GM23248 (cell line): ENCODE measurements at regions not wholly inside any gene's neighbourhood (a gene's known extent, or its start where the extent isn't known, plus 50 kb on each side); places are given as distances from the start of the nearest gene placed in this dataset.

ENCODE experiments used
- DNase-seq: peaks from one replicate; pipeline ENCODE4 v3.0.0-alpha.2; 2015
- H2AFZ ChIP-seq: fragments of 200-600 bp; sonication (generic); 2 replicates; pipeline ENCODE4 v1.6.1; 2016; ENCODE audit warnings: antibody characterized with exemption
- H3F3A ChIP-seq: fragments of 200-600 bp; sonication (generic); 2 replicates; pipeline ENCODE4 v1.6.1; 2016; ENCODE audit warnings: mild to moderate bottlenecking, antibody characterized with exemption, mixed run types; ENCODE audit not compliant: insufficient read depth
- H3K27ac ChIP-seq: fragments of 200-600 bp; sonication (generic); 2 replicates; pipeline ENCODE4 v1.5.1; 2016; ENCODE audit warnings: mild to moderate bottlenecking
- H3K27me3 ChIP-seq: fragments of 200-600 bp; sonication (generic); replicated peaks from 2 replicates; pipeline ENCODE4 v1.6.1; 2016; ENCODE audit warnings: mild to moderate bottlenecking; ENCODE audit not compliant: insufficient read depth
- H3K36me3 ChIP-seq: fragments of 200-600 bp; sonication (generic); 2 replicates; pipeline ENCODE4 v1.6.1; 2016; ENCODE audit warnings: low read depth, mild to moderate bottlenecking
- H3K4me1 ChIP-seq: fragments of 200-600 bp; sonication (generic); 2 replicates; pipeline ENCODE4 v1.6.1; 2016; ENCODE audit warnings: mild to moderate bottlenecking; ENCODE audit not compliant: insufficient read depth
- H3K4me2 ChIP-seq: fragments of 200-600 bp; sonication (generic); one replicate; pipeline ENCODE4 v1.6.1; 2016; ENCODE audit warnings: mild to moderate bottlenecking; ENCODE audit not compliant: unreplicated experiment
- H3K4me3 ChIP-seq: fragments of 200-600 bp; sonication (generic); 2 replicates; pipeline ENCODE4 v1.5.1; 2016; ENCODE audit warnings: mild to moderate bottlenecking
- H3K79me2 ChIP-seq: fragments of 200-600 bp; sonication (generic); 2 replicates; pipeline ENCODE4 v1.6.1; 2016; ENCODE audit warnings: mild to moderate bottlenecking; ENCODE audit not compliant: insufficient read depth
- H3K9ac ChIP-seq: fragments of 200-600 bp; sonication (generic); 2 replicates; pipeline ENCODE4 v1.6.1; 2016; ENCODE audit warnings: mild to moderate bottlenecking
- H3K9me2 ChIP-seq: fragments of 200-600 bp; sonication (generic); 2 replicates; pipeline ENCODE4 v1.6.1; 2016; ENCODE audit warnings: mixed run types, mild to moderate bottlenecking, moderate library complexity; ENCODE audit not compliant: insufficient read depth
- H3K9me3 ChIP-seq: fragments of 200-600 bp; sonication (generic); one replicate; pipeline ENCODE4 v1.6.1; 2017; ENCODE audit warnings: low read depth
- H4K20me1 ChIP-seq: fragments of 200-600 bp; sonication (generic); 2 replicates; pipeline ENCODE4 v1.6.0; 2016; ENCODE audit not compliant: insufficient read depth
- EZH2 ChIP-seq: fragments of 200-600 bp; sonication (generic); IDR thresholded peaks from 2 replicates; pipeline ENCODE4 v1.6.1; 2018; ENCODE audit warnings: antibody characterized with exemption, mild to moderate bottlenecking; ENCODE audit not compliant: insufficient read depth, poor library complexity, severe bottlenecking
- EZH2phosphoT487 ChIP-seq: fragments of 200-600 bp; sonication (generic); IDR thresholded peaks from 2 replicates; pipeline ENCODE4 v1.6.1; 2018; ENCODE audit warnings: antibody characterized with exemption, moderate library complexity, mild to moderate bottlenecking, low read depth; ENCODE audit not compliant: insufficient read depth
- WGBS, 2 experiments: methylation state at CpG; one replicate each; pipeline ENCODE4 v1.1.6; 2015 to 2017; ENCODE audit warnings: low lambda C conversion rate in 2 of 2, low coverage in 1 of 2; ENCODE audit errors: missing lambda C conversion rate in 2 of 2; 5-methylcytosine and 5-hydroxymethylcytosine counted together
- in situ Hi-C: fragments of 300-500 bp; cut with MboI; formaldehyde crosslinking; loops from 2 replicates; pipeline ENCODE4 v1.15.0; 2020

DNA sequence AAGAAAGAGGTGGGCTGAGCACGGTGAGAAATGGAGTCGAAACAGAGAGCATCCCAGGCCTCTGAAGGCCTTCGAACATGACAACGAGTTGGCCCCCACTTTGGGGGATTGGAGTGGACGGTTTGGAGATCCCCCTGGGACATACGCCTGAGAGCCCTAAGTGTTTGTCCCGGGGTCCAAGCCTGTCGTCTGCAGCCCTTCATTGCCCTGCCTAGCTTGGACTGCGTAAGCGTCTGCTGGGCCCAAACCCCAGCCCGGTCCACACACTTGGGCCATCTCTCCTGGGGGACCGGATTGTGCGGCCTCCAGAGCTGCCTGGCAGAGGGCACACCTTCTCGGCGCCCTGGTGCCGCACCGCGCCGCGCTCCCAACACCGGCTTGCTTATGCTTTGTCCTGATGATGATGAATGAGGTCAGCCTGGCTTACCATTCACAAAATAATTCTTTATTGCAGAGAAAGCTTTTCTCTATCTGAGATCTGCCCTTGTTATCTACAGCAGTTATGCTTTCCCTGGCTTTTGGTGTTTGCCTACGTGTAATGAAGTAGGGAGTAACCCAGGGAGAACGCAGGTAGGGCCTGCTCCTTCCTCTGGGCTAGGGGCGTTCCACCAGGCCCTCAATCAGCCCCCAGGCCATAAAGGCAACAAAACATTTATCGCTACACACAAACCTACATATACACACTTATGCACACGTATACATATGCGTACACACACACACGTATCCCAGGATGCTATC, 85.9 kb upstream of the PPARA start:
- TF ChIP-seq EZH2: no peak
- TF ChIP-seq EZH2phosphoT487: no peak
- H3F3A ChIP-seq: peaks cover 29% of the 10 kb centered on the region
- H3K27ac ChIP-seq: peak overlapping the region; percentile 100
- peaks cover 100% of the 10 kb centered on the region for H3K79me2 ChIP-seq
- H2AFZ ChIP-seq: no peak overlapping the region; the same call in 1 of the 2 replicates
- peak overlapping the region; percentile 76 for H3K4me3 ChIP-seq
- H3K4me1 ChIP-seq: peaks cover 64% of the 10 kb centered on the region
- H3K27me3 ChIP-seq: no peaks in the 10 kb centered on the region
- H3K4me2 ChIP-seq: peak overlapping the region; percentile 99
- peak; percentile 69 for DNase-seq
- no peaks in the 10 kb centered on the region for H4K20me1 ChIP-seq
- no peaks in the 10 kb centered on the region for H3K9me3 ChIP-seq
- no peaks in the 10 kb centered on the region for H3K9me2 ChIP-seq
- no peaks in the 10 kb centered on the region for H3K36me3 ChIP-seq
- H3K9ac ChIP-seq: peak overlapping the region; percentile 97
- in situ Hi-C loops: no loop called here
- 9 to 11% methylated on average over 28 of the region's 28 CpGs for WGBS, 2 experiments

- H4K20me1 ChIP-seq: no peaks in the 10 kb centered on the region
- H3K9ac ChIP-seq: peak overlapping the region; percentile 97
- no peaks in the 10 kb centered on the region for H3K9me2 ChIP-seq
- peaks cover 61% of the 10 kb centered on the region for H3K4me1 ChIP-seq
- H3K4me2 ChIP-seq: peak overlapping the region; percentile 99
- no peak overlapping the region for H2AFZ ChIP-seq
- 1% methylated on average over 17 of the region's 17 CpGs for WGBS, 2 experiments
- DNase-seq: peak; percentile 71
- H3F3A ChIP-seq: peaks cover 34% of the 10 kb centered on the region
- peak overlapping the region; percentile 76 for H3K4me3 ChIP-seq
- peaks cover 100% of the 10 kb centered on the region for H3K79me2 ChIP-seq
- no peaks in the 10 kb centered on the region for H3K9me3 ChIP-seq
- peak overlapping the region; percentile 100 for H3K27ac ChIP-seq
- no peaks in the 10 kb centered on the region for H3K36me3 ChIP-seq
- H3K27me3 ChIP-seq: no peaks in the 10 kb centered on the region
- in situ Hi-C loops: no loop called here
- TF ChIP-seq EZH2phosphoT487: no peak
- no peak for TF ChIP-seq EZH2
Observed at GRCh38 chr22:46064966-46065666, 85.2 kb upstream of the PPARA start.

DNA sequence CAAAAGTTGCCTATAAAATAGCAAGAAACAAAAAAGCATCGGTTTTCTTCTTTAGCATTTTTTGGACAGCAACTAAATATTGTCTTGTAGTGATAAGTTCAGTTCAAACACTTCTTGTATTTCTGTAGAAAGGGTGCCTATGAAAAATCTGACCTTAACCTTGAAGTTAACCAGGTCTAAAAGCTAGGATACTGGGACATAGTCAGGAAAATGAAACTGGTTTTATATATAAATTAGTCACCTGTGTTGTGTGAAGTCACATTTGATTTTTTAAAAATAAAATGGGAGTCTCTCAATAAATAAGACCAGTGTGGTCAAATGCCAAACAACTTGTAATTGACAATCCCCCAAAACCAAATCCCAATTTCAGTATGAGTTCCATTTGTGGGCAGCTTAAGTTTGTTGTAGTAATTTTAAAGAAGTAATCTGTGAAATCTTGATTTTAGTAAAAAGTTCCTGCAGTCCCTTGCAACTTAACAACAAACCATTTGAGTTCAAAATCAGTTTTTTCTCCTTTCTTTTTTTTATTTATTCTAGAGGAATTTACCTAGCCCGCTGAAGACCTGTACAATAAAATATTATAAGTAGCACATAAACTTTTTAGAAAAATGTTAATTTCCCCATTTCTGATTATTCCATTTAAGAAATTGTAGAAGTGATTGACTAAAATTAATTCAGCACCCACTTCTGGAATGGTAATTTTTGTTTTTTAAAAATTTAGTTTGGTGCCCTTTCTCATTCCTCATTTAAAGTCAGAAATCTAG, 84.5 kb upstream of the PPARA start:
- H3K4me1 ChIP-seq: peaks cover 61% of the 10 kb centered on the region
- peak; percentile 55 for DNase-seq
- no peaks in the 10 kb centered on the region for H3K36me3 ChIP-seq
- H3K4me3 ChIP-seq: peak overlapping the region; percentile 76
- no peak overlapping the region for H2AFZ ChIP-seq
- H3F3A ChIP-seq: peaks cover 34% of the 10 kb centered on the region
- H3K27ac ChIP-seq: peak overlapping the region; percentile 100
- no peaks in the 10 kb centered on the region for H3K27me3 ChIP-seq
- no peaks in the 10 kb centered on the region for H3K9me3 ChIP-seq
- no peaks in the 10 kb centered on the region for H3K9me2 ChIP-seq
- peaks cover 99% of the 10 kb centered on the region for H3K79me2 ChIP-seq
- H4K20me1 ChIP-seq: no peaks in the 10 kb centered on the region
- peak overlapping the region; percentile 97 for H3K9ac ChIP-seq
- 3 to 6% methylated on average over 2 of the region's 2 CpGs for WGBS, 2 experiments
- in situ Hi-C loops: no loop called here
- peak overlapping the region; percentile 99 for H3K4me2 ChIP-seq
- no peak; the same call in 1 of the 2 replicates for TF ChIP-seq EZH2phosphoT487
- no peak for TF ChIP-seq EZH2

DNA sequence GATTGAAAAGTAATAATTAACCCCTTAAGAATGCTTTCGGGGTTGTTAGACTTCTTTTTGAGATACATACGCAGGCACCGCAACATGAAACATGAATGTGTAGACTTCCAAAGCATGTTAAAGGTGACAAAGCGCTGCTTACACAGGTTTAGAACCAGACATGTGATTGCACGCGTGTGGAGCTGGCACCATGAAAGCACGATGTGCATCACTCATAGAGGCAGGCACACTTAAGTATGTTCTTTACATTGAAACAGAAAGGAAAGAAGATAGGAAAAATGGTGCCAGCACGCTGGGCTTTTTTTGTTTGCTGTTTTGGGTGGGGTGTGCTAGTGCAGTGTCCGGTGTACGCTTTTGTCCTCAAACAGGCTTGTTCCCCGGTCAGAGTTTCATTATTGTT, 83.6 kb upstream of the PPARA start:
- H4K20me1 ChIP-seq: no peaks in the 10 kb centered on the region
- peak; percentile 82 for DNase-seq
- H3K27ac ChIP-seq: peak overlapping the region; percentile 100
- H3K9ac ChIP-seq: peak overlapping the region; percentile 97
- 1 to 2% methylated on average over 11 of the region's 11 CpGs for WGBS, 2 experiments
- H3K27me3 ChIP-seq: no peaks in the 10 kb centered on the region
- no peak overlapping the region for H2AFZ ChIP-seq
- no peaks in the 10 kb centered on the region for H3K9me2 ChIP-seq
- TF ChIP-seq EZH2phosphoT487 (no peak), EZH2 (no peak)
- H3K4me2 ChIP-seq: peak overlapping the region; percentile 99
- no peaks in the 10 kb centered on the region for H3K36me3 ChIP-seq
- H3K4me3 ChIP-seq: peak overlapping the region; percentile 76
- peaks cover 61% of the 10 kb centered on the region for H3K4me1 ChIP-seq
- H3K9me3 ChIP-seq: no peaks in the 10 kb centered on the region
- in situ Hi-C loops: no loop called here
- H3K79me2 ChIP-seq: peaks cover 91% of the 10 kb centered on the region
- H3F3A ChIP-seq: peaks cover 34% of the 10 kb centered on the region
